Transverse colon (tissue), 4 donors: ENCODE measurements at regions not wholly inside any gene's neighbourhood (a gene's known extent, or its start where the extent isn't known, plus 50 kb on each side); places are given as distances from the start of the nearest gene placed in this dataset.

Experiments
- DNase-seq: peaks from one replicate; pipeline ENCODE4 v3.0.0-alpha.2; 2019
- H3K27ac ChIP-seq, 4 donors: fragments of 200-600 bp; sonication (generic); 2 replicates each; pipeline ENCODE4 v1.5.1; 2016 to 2018; ENCODE audit warnings: inconsistent platforms in 4 of 4
- H3K27me3 ChIP-seq: fragments of 200-600 bp; sonication (generic); 2 replicates; pipeline ENCODE4 v1.5.1; 2017; ENCODE audit warnings: inconsistent platforms
- H3K36me3 ChIP-seq, 4 donors: fragments of 200-600 bp; sonication (generic); 2 replicates each; pipeline ENCODE4 v1.5.1; 2017 to 2019; ENCODE audit warnings: inconsistent platforms in 4 of 4
- H3K4me1 ChIP-seq, 4 donors: fragments of 200-600 bp; sonication (generic); 2 replicates each; pipeline ENCODE4 v1.5.1; 2017 to 2020; ENCODE audit warnings: inconsistent platforms in 4 of 4
- H3K4me3 ChIP-seq, 4 donors: fragments of 200-600 bp; sonication (generic); 1 replicate in 1 of 4; 2 replicates in 3 of 4; pipeline versions ENCODE4 v1.5.1 to v1.6.1; 2017 to 2019; ENCODE audit warnings: inconsistent platforms in 4 of 4
- H3K9me3 ChIP-seq, 2 donors: fragments of 200-600 bp; sonication (generic); 2 replicates each; pipeline ENCODE4 v1.5.1; 2017 to 2019; ENCODE audit warnings: inconsistent platforms in 2 of 2
- EP300 ChIP-seq: sonication (generic); formaldehyde crosslinking; IDR thresholded peaks from one replicate; pipeline ENCODE4 v1.6.1; 2017; ENCODE audit warnings: antibody characterized with exemption, low read depth
- POLR2A ChIP-seq: fragments of 450-650 bp; IDR thresholded peaks from one replicate; pipeline ENCODE4 v1.6.1; 2016; ENCODE audit warnings: antibody characterized with exemption, mild to moderate bottlenecking, moderate library complexity
- POLR2AphosphoS5 ChIP-seq, 3 donors: sonication (generic); formaldehyde crosslinking; IDR thresholded peaks; one replicate each; pipeline ENCODE4 v1.6.1; 2016; ENCODE audit warnings: antibody characterized with exemption in 3 of 3
- WGBS, 2 donors: methylation state at CpG; one replicate each; pipeline ENCODE4 v1.1.5; 2018; ENCODE audit warnings: low coverage in 1 of 2; 5-methylcytosine and 5-hydroxymethylcytosine counted together
- in situ Hi-C, 4 donors: fragments of 200-750 bp; cut with MboI; loops; one replicate each; pipeline versions ENCODE4 v1.15.0 to v1.15.1; 2017; ENCODE audit warnings: low sequenced_read_pairs in 3 of 4, low pct_ligation_motif_present in 1 of 4, low pct_unique_long_range_greater_than_20kb in 1 of 4
- intact Hi-C: fragments of 100-400 bp; cut with DNase I; formaldehyde crosslinking; loops from one replicate; pipeline ENCODE4 v1.15.1; 2023; ENCODE audit warnings: low total_unique reads
- TF ChIP-seq, protein P1 (sequence below), 5 experiments: fragments of 200-600 bp in 3 of 5; fragments of 450-650 bp in 2 of 5; sonication (generic) in 3 of 5; IDR thresholded peaks; 1 replicate in 2 of 5; 2 replicates in 3 of 5; pipeline ENCODE4 v1.5.1; 2016 to 2017; ENCODE audit warnings: antibody characterized with exemption in 5 of 5, inconsistent platforms in 3 of 5, mild to moderate bottlenecking in 2 of 5, moderate library complexity in 1 of 5

DNA sequence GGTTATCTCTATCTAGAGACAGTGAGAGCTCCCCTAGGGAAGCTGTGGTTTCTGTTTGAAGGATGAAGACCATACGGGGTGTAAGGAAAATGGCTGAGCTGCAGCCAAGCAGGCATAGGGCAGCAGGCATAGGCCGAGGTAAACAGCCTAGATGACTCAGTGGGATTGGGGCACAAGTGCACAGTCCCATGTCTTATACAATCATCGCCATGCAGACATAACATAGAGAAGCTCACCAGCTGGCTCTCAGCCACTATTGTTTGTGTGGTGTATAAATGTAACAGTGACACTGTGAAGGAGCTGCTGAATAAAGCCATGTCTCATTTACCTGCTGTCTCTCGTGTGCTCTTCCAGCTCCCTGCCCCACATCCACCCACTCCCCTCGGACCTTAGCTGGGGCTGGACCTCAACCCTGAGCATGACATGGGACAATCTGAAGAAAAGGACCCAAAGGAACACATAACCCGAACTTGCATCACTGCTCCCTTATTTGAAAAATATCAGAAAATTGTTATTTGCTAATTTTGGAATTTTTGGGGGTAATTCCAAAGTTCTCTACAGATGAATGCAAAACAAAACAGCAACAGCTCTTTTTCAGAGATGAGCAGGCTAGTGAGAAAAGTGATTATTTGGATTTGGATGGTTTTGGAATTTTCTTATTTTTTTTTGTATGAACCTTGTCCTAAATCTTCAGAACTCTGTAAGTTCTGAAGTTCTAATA, 582.7 kb downstream of the REEP3 start:
- H3K9me3 ChIP-seq: no peaks in the 10 kb centered on the region
- TF ChIP-seq POLR2AphosphoS5 (IDR thresholded peaks at IDR 0.05) (no peak), EP300 (no peak)
- TF ChIP-seq, protein P1, sequence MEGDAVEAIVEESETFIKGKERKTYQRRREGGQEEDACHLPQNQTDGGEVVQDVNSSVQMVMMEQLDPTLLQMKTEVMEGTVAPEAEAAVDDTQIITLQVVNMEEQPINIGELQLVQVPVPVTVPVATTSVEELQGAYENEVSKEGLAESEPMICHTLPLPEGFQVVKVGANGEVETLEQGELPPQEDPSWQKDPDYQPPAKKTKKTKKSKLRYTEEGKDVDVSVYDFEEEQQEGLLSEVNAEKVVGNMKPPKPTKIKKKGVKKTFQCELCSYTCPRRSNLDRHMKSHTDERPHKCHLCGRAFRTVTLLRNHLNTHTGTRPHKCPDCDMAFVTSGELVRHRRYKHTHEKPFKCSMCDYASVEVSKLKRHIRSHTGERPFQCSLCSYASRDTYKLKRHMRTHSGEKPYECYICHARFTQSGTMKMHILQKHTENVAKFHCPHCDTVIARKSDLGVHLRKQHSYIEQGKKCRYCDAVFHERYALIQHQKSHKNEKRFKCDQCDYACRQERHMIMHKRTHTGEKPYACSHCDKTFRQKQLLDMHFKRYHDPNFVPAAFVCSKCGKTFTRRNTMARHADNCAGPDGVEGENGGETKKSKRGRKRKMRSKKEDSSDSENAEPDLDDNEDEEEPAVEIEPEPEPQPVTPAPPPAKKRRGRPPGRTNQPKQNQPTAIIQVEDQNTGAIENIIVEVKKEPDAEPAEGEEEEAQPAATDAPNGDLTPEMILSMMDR (IDR thresholded peaks at IDR 0.05): no peak
- in situ Hi-C loops (no loop called here), intact Hi-C loops (no loop called here)
- DNase-seq: no peak
- no peak overlapping the region for H3K27ac ChIP-seq
- no peak overlapping the region for H3K4me3 ChIP-seq
- no peaks in the 10 kb centered on the region for H3K36me3 ChIP-seq
- H3K4me1 ChIP-seq: no peaks in the 10 kb centered on the region
- H3K27me3 ChIP-seq: no peaks in the 10 kb centered on the region
- 81 to 84% methylated on average over 3 to 6 of the region's 6 CpGs for WGBS, 2 donors

DNA sequence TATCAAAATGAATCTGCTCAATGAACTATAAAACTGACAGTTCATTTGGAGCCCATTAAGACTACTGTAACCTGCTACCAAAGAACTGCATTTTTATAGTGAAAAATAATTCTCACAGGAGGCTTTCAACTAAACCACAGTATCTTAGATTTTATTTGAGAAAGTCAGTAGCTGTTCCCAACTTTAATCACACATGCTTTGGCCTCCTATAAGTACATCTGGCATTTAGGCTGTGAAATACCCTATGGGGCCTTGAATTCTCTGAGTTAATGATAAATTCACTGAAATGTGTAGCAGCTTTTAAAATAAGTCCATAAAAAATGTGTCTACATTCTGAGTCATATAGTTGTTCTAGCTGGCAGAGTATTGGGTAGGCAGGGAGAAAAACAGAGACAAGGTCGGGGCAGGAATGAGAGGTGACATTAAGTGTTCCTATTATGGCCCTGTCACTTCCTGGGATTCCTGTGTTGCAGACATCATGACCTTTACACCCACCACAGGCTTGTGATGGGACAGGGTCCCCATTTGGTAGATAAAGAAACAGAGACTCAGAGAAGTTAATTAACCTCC, 588.8 kb downstream of the REEP3 start:
- Histone ChIP-seq H3K9me3 (no peaks in the 10 kb centered on the region), H3K27me3 (no peaks in the 10 kb centered on the region), H3K4me3 (no peak overlapping the region), H3K27ac (no peak overlapping the region), H3K36me3 (no peaks in the 10 kb centered on the region), H3K4me1 (peaks cover 0 to 9% (median 0%) of the 10 kb centered on the region in 4 donors)
- in situ Hi-C loops (no loop called here), intact Hi-C loops (no loop called here)
- TF ChIP-seq, protein P1 (IDR thresholded peaks at IDR 0.05): no peak
- TF ChIP-seq EP300 (no peak), POLR2A (no peak), POLR2AphosphoS5 (IDR thresholded peaks at IDR 0.05) (no peak)
- WGBS, 2 donors: 33 to 36% methylated on average over 1 of the region's 1 CpG
- DNase-seq: no peak

DNA sequence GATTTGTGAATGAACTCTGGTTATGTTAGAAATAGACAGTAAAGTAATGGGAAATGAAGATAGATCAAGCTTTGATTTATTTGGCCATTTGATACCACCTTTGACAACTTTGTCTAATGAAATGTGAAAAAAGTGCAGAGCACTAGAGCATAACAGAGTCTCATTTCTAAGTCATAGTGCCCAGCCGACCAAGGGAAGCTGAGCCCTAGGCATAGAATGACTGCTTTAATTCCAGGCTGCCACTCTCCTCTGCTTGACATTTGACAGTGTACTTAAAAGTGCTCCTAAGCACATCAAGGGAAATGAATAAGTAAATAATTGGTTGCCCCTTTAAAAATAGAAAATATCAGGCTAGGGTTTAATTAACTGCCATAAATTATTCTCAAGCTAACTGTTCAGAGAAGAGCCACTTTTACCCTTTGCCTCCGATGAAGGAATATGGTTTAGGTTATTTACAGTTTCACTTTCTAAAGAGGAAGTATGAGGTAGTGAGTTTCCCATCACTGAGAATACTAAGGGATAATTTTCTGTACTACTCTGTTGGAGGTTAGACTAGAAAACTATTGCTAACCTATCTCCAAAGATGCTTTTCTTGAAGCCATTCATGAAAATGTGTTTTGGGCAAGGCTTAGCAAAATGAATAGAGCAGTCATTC, 591.6 kb downstream of the REEP3 start:
- no peak for DNase-seq
- H3K4me1 ChIP-seq: peaks cover 0 to 9% (median 0%) of the 10 kb centered on the region in 4 donors
- H3K27ac ChIP-seq: no peak overlapping the region
- no peaks in the 10 kb centered on the region for H3K27me3 ChIP-seq
- in situ Hi-C loops: no loop called here
- TF ChIP-seq EP300 (no peak), POLR2AphosphoS5 (IDR thresholded peaks at IDR 0.05) (no peak), POLR2A (no peak)
- TF ChIP-seq, protein P1 (IDR thresholded peaks at IDR 0.05): no peak
- no peak overlapping the region for H3K4me3 ChIP-seq
- no peaks in the 10 kb centered on the region for H3K36me3 ChIP-seq
- H3K9me3 ChIP-seq: no peaks in the 10 kb centered on the region
- intact Hi-C loops: no loop called here
- WGBS, 2 donors: 14 to 34% methylated on average over 1 to 2 of the region's 2 CpGs

DNA sequence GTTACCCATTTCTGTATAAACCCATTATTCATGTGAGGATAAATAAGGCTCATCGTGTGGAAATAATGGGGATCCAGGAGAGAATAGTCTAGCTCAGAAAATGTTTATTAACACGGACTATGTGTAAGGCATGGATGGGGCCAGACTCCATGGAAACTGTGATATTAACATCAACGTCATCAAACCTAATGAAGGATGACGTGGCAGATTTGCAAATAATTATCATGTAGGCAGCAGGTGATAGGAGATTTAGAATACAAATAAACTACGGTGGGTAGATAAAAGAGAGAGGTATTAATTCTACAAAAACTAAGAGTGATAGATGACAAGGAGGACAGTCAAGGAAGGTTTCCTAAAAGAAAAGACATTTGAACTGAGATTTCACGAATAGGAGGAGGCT, 592.2 kb downstream of the REEP3 start:
- intact Hi-C loops: no loop called here

More for the DNA sequence above, 592.2 kb downstream of the REEP3 start:
- Histone ChIP-seq H3K27ac (no peak overlapping the region), H3K27me3 (no peaks in the 10 kb centered on the region), H3K4me1 (peaks cover 0 to 10% (median 0%) of the 10 kb centered on the region in 4 donors), H3K36me3 (no peaks in the 10 kb centered on the region), H3K4me3 (no peak overlapping the region), H3K9me3 (no peaks in the 10 kb centered on the region)
- 79 to 82% methylated on average over 6 of the region's 6 CpGs for WGBS, 2 donors
- TF ChIP-seq, protein P1 (IDR thresholded peaks at IDR 0.05): no peak
- TF ChIP-seq EP300: no peak
- DNase-seq: no peak
- in situ Hi-C loops: no loop called here
